H1 (cell line): ENCODE measurements at regions not wholly inside any gene's neighbourhood (a gene's known extent, or its start where the extent isn't known, plus 50 kb on each side); places are given as distances from the start of the nearest gene placed in this dataset.
A peak's percentile ranks its signal among the peaks of the same experiment; 100 is the strongest.

Source experiments
- CTCF ChIA-PET: fragments of 300-600 bp; sonication (Branson Sonifier 250); formaldehyde crosslinking; loops from one replicate; lab custom pipeline; 2021; ENCODE audit not compliant: partially characterized antibody; lab: Charles Lee
- POLR2A ChIA-PET: fragments of 300-600 bp; sonication (Branson Sonifier 250); formaldehyde crosslinking; loops from one replicate; lab custom pipeline; 2021; ENCODE audit warnings: inconsistent platforms; ENCODE audit not compliant: partially characterized antibody; lab: Charles Lee
- DNase-seq, 2 experiments: peaks; one replicate each; pipeline versions ENCODE4 v3.0.0 to v3.0.0-alpha.2; 2010 to 2022; ENCODE audit warnings: low spot score in 2 of 2, low read depth in 1 of 2, mixed read lengths in 1 of 2
- FAIRE-seq: peaks from 2 replicates; lab custom pipeline; 2011; peaks lifted over from hg19 to GRCh38; lab: Jason Lieb, UNC
- H2AFZ ChIP-seq: 2 replicates; pipeline ENCODE4 v1.8.1; 2012; ENCODE audit warnings: low read length, inconsistent platforms
- H2AK5ac ChIP-seq: 2 replicates; pipeline ENCODE4 v1.6.1; 2013; ENCODE audit warnings: low read depth, low read length
- H2BK120ac ChIP-seq: replicated peaks from 2 replicates; pipeline ENCODE3; 2013; ENCODE audit warnings: low read depth, low read length, inconsistent platforms
- H2BK12ac ChIP-seq: 2 replicates; pipeline ENCODE4 v1.6.1; 2013; ENCODE audit warnings: low read depth, low read length
- H2BK15ac ChIP-seq: 2 replicates; pipeline ENCODE4 v1.6.1; 2013; ENCODE audit warnings: low read length
- H2BK20ac ChIP-seq: 2 replicates; pipeline ENCODE4 v1.6.1; 2013; ENCODE audit warnings: low read length
- H2BK5ac ChIP-seq: 2 replicates; pipeline ENCODE4 v1.6.1; 2013; ENCODE audit warnings: low read depth, low read length
- H3K14ac ChIP-seq: 2 replicates; pipeline ENCODE4 v1.6.1; 2013; ENCODE audit warnings: inconsistent platforms; ENCODE audit not compliant: insufficient read length
- H3K18ac ChIP-seq: 2 replicates; pipeline ENCODE4 v1.6.1; 2013; ENCODE audit warnings: low read length; ENCODE audit errors: extremely low read depth
- H3K23ac ChIP-seq: 2 replicates; pipeline ENCODE4 v1.6.1; 2013; ENCODE audit warnings: inconsistent platforms; ENCODE audit not compliant: insufficient read length
- H3K23me2 ChIP-seq: 2 replicates; pipeline ENCODE4 v1.6.1; 2013; ENCODE audit warnings: low read depth, low read length
- H3K27ac ChIP-seq: 2 replicates; pipeline ENCODE4 v1.6.1; 2011; ENCODE audit warnings: low read depth, low read length, inconsistent platforms
- H3K27me3 ChIP-seq, 4 experiments: replicated peaks in 1 of 4; 1 replicate in 1 of 4; 2 replicates in 3 of 4; pipeline versions ENCODE4 v1.6.1 to v1.8.1; 2011 to 2013; ENCODE audit warnings: low read length in 3 of 4, mild to moderate bottlenecking in 3 of 4, inconsistent platforms in 2 of 4, mixed read lengths in 2 of 4, moderate library complexity in 1 of 4; ENCODE audit not compliant: control insufficient read depth in 3 of 4, insufficient read depth in 3 of 4; ENCODE audit errors: extremely low read depth in 1 of 4
- H3K36me3 ChIP-seq, 4 experiments: 2 replicates each; pipeline versions ENCODE4 v1.6.1 to v1.8.1; 2011 to 2013; ENCODE audit warnings: mild to moderate bottlenecking in 4 of 4, low read length in 3 of 4, moderate library complexity in 2 of 4, control low read depth in 1 of 4, inconsistent platforms in 1 of 4; ENCODE audit not compliant: insufficient read depth in 4 of 4, control insufficient read depth in 2 of 4
- H3K4ac ChIP-seq: replicated peaks from 2 replicates; pipeline ENCODE3; 2013; ENCODE audit warnings: low read length, low read depth, mixed read lengths, inconsistent platforms; ENCODE audit not compliant: insufficient read length
- H3K4me1 ChIP-seq, 4 experiments: replicated peaks in 1 of 4; 1 replicate in 1 of 4; 2 replicates in 3 of 4; pipeline versions ENCODE4 v1.6.1 to v1.8.1; 2011 to 2013; ENCODE audit warnings: low read length in 3 of 4, inconsistent platforms in 2 of 4, mixed read lengths in 1 of 4; ENCODE audit not compliant: insufficient read depth in 4 of 4, control insufficient read depth in 3 of 4
- H3K4me2 ChIP-seq, 2 experiments: 2 replicates each; pipeline versions ENCODE4 v1.6.1 to v1.8.1; 2011 to 2013; ENCODE audit warnings: low read depth in 2 of 2, low read length in 2 of 2, control low read depth in 1 of 2, inconsistent platforms in 1 of 2, mild to moderate bottlenecking in 1 of 2; ENCODE audit not compliant: insufficient read depth in 1 of 2
- H3K4me3 ChIP-seq, 4 experiments: fragments of 200-600, 300-600 bp in 1 of 4; sonication (generic), shearing (Covaris generic), sonication (Bioruptor Twin) in 1 of 4; 2 replicates each; pipeline versions ENCODE4 v1.5.1 to v1.8.1; 2011 to 2016; ENCODE audit warnings: low read length in 4 of 4, low read depth in 3 of 4, control low read depth in 2 of 4, inconsistent platforms in 2 of 4, mild to moderate bottlenecking in 2 of 4, mixed read lengths in 1 of 4, moderate library complexity in 1 of 4; ENCODE audit not compliant: insufficient read depth in 2 of 4; ENCODE audit errors: extremely low read depth in 1 of 4
- H3K56ac ChIP-seq: replicated peaks from 2 replicates; pipeline ENCODE3; 2013; ENCODE audit warnings: low read depth, mild to moderate bottlenecking, mixed read lengths, low read length, inconsistent platforms; ENCODE audit not compliant: insufficient read length
- H3K79me1 ChIP-seq: 2 replicates; pipeline ENCODE4 v1.6.1; 2013; ENCODE audit warnings: low read depth, low read length, control low read depth
- H3K79me2 ChIP-seq, 2 experiments: 2 replicates each; pipeline versions ENCODE4 v1.6.1 to v1.8.1; 2012 to 2013; ENCODE audit warnings: low read length in 2 of 2, mild to moderate bottlenecking in 2 of 2, inconsistent platforms in 1 of 2; ENCODE audit not compliant: insufficient read depth in 2 of 2, control insufficient read depth in 1 of 2
- H3K9ac ChIP-seq, 4 experiments: replicated peaks in 1 of 4; 1 replicate in 1 of 4; 2 replicates in 3 of 4; pipeline versions ENCODE4 v1.6.1 to v1.8.1; 2011 to 2013; ENCODE audit warnings: low read depth in 3 of 4, low read length in 3 of 4, control low read depth in 2 of 4, mild to moderate bottlenecking in 2 of 4, moderate library complexity in 2 of 4, inconsistent platforms in 1 of 4; ENCODE audit errors: extremely low read depth in 1 of 4
- H3K9me3 ChIP-seq, 2 experiments: 2 replicates each; pipeline versions ENCODE4 v1.6.1 to v1.8.1; 2012 to 2013; ENCODE audit warnings: mild to moderate bottlenecking in 2 of 2, moderate library complexity in 2 of 2, control low read depth in 1 of 2, inconsistent platforms in 1 of 2, low read depth in 1 of 2, low read length in 1 of 2, mixed read lengths in 1 of 2; ENCODE audit not compliant: insufficient read depth in 2 of 2
- H4K20me1 ChIP-seq, 2 experiments: replicated peaks in 1 of 2; 2 replicates each; pipeline versions ENCODE3 to v1.8.1; 2011 to 2013; ENCODE audit warnings: inconsistent platforms in 2 of 2, low read length in 2 of 2, mild to moderate bottlenecking in 1 of 2; ENCODE audit not compliant: insufficient read depth in 2 of 2, control insufficient read depth in 1 of 2
- H4K5ac ChIP-seq: 2 replicates; pipeline ENCODE4 v1.6.1; 2013; ENCODE audit warnings: low read length, low read depth, mixed read lengths, inconsistent platforms; ENCODE audit not compliant: insufficient read length
- H4K8ac ChIP-seq: 2 replicates; pipeline ENCODE4 v1.8.0; 2013; ENCODE audit warnings: mild to moderate bottlenecking, moderate library complexity, low read length, inconsistent platforms; ENCODE audit not compliant: insufficient read depth; ENCODE audit errors: extremely low read depth
- H4K91ac ChIP-seq: replicated peaks from 2 replicates; pipeline ENCODE3; 2013; ENCODE audit warnings: low read length, mixed read lengths, inconsistent platforms; ENCODE audit not compliant: insufficient read length
- CTCF ChIP-seq, 3 experiments: IDR thresholded peaks; 1 replicate in 2 of 3; 2 replicates in 1 of 3; pipeline versions ENCODE4 v1.5.1 to v1.6.1; 2011; ENCODE audit warnings: low read length in 3 of 3, mild to moderate bottlenecking in 3 of 3, inconsistent platforms in 2 of 3, low read depth in 1 of 3, moderate library complexity in 1 of 3; ENCODE audit not compliant: insufficient read depth in 1 of 3; ENCODE audit errors: control extremely low read depth in 1 of 3
- POU5F1 ChIP-seq: IDR thresholded peaks from 2 replicates; pipeline ENCODE4 v1.6.1; 2011; ENCODE audit warnings: low read depth, mild to moderate bottlenecking, low read length, moderate library complexity
- RBBP5 ChIP-seq: IDR thresholded peaks from 2 replicates; pipeline ENCODE4 v1.7.1; 2012; ENCODE audit warnings: low read depth, mild to moderate bottlenecking, inconsistent platforms, low read length, moderate library complexity, borderline replicate concordance
- WGBS, 2 experiments: shearing (Covaris generic) in 1 of 2; methylation state at CpG; one replicate each; pipeline versions ENCODE4 v1.1.6 to v1.1.7; 2013 to 2015; ENCODE audit warnings: low lambda C conversion rate in 2 of 2, mixed read lengths in 2 of 2, inconsistent platforms in 1 of 2, low coverage in 1 of 2, missing lambda C conversion rate in 1 of 2; ENCODE audit not compliant: insufficient replicate concordance in 2 of 2, insufficient coverage in 1 of 2, insufficient read length in 1 of 2; ENCODE audit errors: extremely low coverage in 1 of 2, missing lambda C conversion rate in 1 of 2; 5-methylcytosine and 5-hydroxymethylcytosine counted together

GRCh38 chr10:53422223-53422888, 649.8 kb upstream of the MBL2 start:
- Histone ChIP-seq H3K79me1 (no peaks in the 10 kb centered on the region), H3K4me3 (no peak overlapping the region), H3K14ac (no peak overlapping the region), H4K5ac (no peak overlapping the region), H3K23ac (no peak overlapping the region), H3K18ac (no peak overlapping the region), H2BK120ac (peak overlapping the region; percentile 65), H4K20me1 (no peaks in the 10 kb centered on the region), H4K91ac (peak overlapping the region; percentile 66), H2BK12ac (no peak overlapping the region), H3K9ac (no peak overlapping the region), H4K8ac (no peak overlapping the region), H3K4me2 (no peak overlapping the region), H2BK20ac (peak overlapping the region; percentile 77; the same call in 1 of the 2 replicates), H3K27ac (no peak overlapping the region), H2AK5ac (no peak overlapping the region), H3K56ac (no peak overlapping the region), H3K79me2 (no peaks in the 10 kb centered on the region), H3K23me2 (no peaks in the 10 kb centered on the region)
- ChIA-PET CTCF (interaction anchor here (0.6 to 1.1 kb wide), 2 partner anchors 13 to 30 kb away, joined by 3 to 4 read pairs; no protein-coding TSS in a partner anchor), POLR2A (interaction anchor here (1.4 kb wide), 1 partner anchor 457 kb away, joined by 3 read pairs; no protein-coding TSS in a partner anchor)
- DNase-seq, result no peak
- WGBS, 2 experiments, result 92% methylated on average over 5 of the region's 5 CpGs; no CpG with 5 or more reads in 1 of the 2 experiments
- TF ChIP-seq RBBP5 (no peak), POU5F1 (0 out of 2 replicates have a peak, but pooled peaks have one; percentile 2), CTCF (IDR thresholded peaks at IDR 0.05; ENCODE audit: control extremely low read depth in 1 of 3, insufficient read depth in 1 of 3, low read depth in 1 of 3, low read length in 3 of 3) (peak in 2 of 3 experiments; percentile 2 to 5; a peak in 2 of 4 replicates)
- TF ChIP-seq, all 59 proteins: peak for 2
- Histone ChIP-seq H2BK15ac (peak overlapping the region; percentile 36), H3K4me1 (no peaks in the 10 kb centered on the region), H3K9me3 (peaks cover 5 to 9% of the 10 kb centered on the region in 2 experiments; a peak in 3 of 4 replicates), H2BK5ac (peak overlapping the region; percentile 62; the same call in 1 of the 2 replicates), H3K27me3 (no peaks in the 10 kb centered on the region; a peak in 1 of 7 replicates), H2AFZ (no peak overlapping the region), H3K4ac (no peak overlapping the region), H3K36me3 (peaks cover 0 to 11% (median 3%) of the 10 kb centered on the region in 4 experiments; a peak in 2 of 8 replicates)
- FAIRE-seq, result no peak
